ENCODE measurements at regions not wholly inside any gene's neighbourhood (a gene's known extent, or its start where the extent isn't known, plus 50 kb on each side); places are given as distances from the start of the nearest gene placed in this dataset.

DNA sequence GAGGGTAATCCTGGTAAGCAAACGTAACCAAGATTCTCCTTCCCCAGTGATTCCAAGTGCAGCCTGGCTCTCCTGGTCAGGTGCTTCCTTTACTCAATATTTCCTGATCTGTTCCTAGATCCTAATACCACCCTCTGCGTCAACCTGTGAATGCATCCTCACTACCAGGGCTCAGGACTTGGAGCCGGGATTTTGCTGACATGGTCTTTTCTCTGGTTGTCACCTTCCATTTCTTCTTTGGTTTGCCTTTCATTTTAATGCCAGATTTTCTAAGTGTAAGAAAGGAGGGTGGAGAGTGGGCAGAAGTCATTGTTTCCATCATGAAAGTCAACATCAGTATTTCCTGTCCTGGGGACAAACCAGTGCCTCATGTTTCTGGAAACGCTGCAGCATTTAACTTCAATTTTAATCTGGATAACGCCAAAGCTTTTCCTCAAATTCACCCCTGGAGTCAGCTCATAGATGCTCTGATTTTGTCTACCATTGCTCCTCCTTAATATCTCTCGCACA, 210.4 kb upstream of the ZNF32 start:
- TF ChIP-seq KDM1A (IDR thresholded peaks at IDR 0.05; ENCODE audit: low read depth) = no peak
- TF ChIP-seq HDAC2 (IDR thresholded peaks at IDR 0.05) = no peak
- TF ChIP-seq, protein P1, sequence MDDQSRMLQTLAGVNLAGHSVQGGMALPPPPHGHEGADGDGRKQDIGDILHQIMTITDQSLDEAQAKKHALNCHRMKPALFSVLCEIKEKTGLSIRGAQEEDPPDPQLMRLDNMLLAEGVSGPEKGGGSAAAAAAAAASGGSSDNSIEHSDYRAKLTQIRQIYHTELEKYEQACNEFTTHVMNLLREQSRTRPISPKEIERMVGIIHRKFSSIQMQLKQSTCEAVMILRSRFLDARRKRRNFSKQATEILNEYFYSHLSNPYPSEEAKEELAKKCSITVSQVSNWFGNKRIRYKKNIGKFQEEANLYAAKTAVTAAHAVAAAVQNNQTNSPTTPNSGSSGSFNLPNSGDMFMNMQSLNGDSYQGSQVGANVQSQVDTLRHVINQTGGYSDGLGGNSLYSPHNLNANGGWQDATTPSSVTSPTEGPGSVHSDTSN (IDR thresholded peaks at IDR 0.05) = no peak
- no peak for TF ChIP-seq POLR2A (IDR thresholded peaks at IDR 0.05; ENCODE audit: low read length)
- no peak for TF ChIP-seq SMC3 (IDR thresholded peaks at IDR 0.05)
- TF ChIP-seq, protein P2, sequence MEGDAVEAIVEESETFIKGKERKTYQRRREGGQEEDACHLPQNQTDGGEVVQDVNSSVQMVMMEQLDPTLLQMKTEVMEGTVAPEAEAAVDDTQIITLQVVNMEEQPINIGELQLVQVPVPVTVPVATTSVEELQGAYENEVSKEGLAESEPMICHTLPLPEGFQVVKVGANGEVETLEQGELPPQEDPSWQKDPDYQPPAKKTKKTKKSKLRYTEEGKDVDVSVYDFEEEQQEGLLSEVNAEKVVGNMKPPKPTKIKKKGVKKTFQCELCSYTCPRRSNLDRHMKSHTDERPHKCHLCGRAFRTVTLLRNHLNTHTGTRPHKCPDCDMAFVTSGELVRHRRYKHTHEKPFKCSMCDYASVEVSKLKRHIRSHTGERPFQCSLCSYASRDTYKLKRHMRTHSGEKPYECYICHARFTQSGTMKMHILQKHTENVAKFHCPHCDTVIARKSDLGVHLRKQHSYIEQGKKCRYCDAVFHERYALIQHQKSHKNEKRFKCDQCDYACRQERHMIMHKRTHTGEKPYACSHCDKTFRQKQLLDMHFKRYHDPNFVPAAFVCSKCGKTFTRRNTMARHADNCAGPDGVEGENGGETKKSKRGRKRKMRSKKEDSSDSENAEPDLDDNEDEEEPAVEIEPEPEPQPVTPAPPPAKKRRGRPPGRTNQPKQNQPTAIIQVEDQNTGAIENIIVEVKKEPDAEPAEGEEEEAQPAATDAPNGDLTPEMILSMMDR (IDR thresholded peaks at IDR 0.05) = no peak
- no peak for TF ChIP-seq EP300 (IDR thresholded peaks at IDR 0.05)
- no peak for TF ChIP-seq FOXS1 (CRISPR knock-in tag; IDR thresholded peaks at IDR 0.05)
- no peak for TF ChIP-seq CEBPB (IDR thresholded peaks at IDR 0.05)
- TF ChIP-seq NPAS2 (CRISPR knock-in tag; IDR thresholded peaks at IDR 0.05; ENCODE audit: borderline replicate concordance) = no peak
